ENCODE measurements at regions not wholly inside any gene's neighbourhood (a gene's known extent, or its start where the extent isn't known, plus 50 kb on each side); places are given as distances from the start of the nearest gene placed in this dataset.
"Not testable (repeated sequence)": the region's sequence is repeated elsewhere in the genome, so short reads cannot be mapped to it uniquely, and the experiment has no call there.

DNA sequence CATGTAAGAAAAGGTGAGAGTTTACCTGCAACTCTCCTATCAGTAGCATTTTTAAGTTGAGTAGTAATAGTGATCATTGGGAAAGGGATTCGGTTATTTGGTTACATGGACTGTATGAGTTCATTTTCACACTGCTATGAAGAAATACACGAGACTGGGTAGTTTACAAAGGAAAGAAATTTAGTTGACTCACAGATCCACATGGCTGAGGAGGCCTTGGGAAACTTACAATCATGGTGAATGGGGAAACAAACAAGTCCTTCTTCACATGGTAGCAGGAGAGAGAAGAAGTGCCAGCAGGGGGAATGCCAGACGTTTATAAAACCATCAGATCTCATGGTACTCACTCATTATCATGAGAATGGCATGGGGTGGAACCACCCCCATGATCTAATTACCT is 59.3 kb upstream of the FBXO28 start:
- H3K4me1 ChIP-seq = no peaks in the 10 kb centered on the region
- DNase-seq = no peak
- intact Hi-C loops (cut with DNase I; ENCODE audit: low total_unique reads) = no loop called here
- TF ChIP-seq, protein P1, sequence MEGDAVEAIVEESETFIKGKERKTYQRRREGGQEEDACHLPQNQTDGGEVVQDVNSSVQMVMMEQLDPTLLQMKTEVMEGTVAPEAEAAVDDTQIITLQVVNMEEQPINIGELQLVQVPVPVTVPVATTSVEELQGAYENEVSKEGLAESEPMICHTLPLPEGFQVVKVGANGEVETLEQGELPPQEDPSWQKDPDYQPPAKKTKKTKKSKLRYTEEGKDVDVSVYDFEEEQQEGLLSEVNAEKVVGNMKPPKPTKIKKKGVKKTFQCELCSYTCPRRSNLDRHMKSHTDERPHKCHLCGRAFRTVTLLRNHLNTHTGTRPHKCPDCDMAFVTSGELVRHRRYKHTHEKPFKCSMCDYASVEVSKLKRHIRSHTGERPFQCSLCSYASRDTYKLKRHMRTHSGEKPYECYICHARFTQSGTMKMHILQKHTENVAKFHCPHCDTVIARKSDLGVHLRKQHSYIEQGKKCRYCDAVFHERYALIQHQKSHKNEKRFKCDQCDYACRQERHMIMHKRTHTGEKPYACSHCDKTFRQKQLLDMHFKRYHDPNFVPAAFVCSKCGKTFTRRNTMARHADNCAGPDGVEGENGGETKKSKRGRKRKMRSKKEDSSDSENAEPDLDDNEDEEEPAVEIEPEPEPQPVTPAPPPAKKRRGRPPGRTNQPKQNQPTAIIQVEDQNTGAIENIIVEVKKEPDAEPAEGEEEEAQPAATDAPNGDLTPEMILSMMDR (IDR thresholded peaks at IDR 0.05) = no peak
- no peak for TF ChIP-seq POLR2A (IDR thresholded peaks at IDR 0.05)
- H3K27me3 ChIP-seq = no peaks in the 10 kb centered on the region
- no peaks in the 10 kb centered on the region for H3K9me3 ChIP-seq
- H3K36me3 ChIP-seq (ENCODE audit: low read depth, missing control alignments) = no peaks in the 10 kb centered on the region
- no peak overlapping the region for H3K27ac ChIP-seq
- 67 to 71% methylated on average over 3 of the region's 3 CpGs for WGBS, 2 donors
- H3K4me3 ChIP-seq = no peak overlapping the region

DNA sequence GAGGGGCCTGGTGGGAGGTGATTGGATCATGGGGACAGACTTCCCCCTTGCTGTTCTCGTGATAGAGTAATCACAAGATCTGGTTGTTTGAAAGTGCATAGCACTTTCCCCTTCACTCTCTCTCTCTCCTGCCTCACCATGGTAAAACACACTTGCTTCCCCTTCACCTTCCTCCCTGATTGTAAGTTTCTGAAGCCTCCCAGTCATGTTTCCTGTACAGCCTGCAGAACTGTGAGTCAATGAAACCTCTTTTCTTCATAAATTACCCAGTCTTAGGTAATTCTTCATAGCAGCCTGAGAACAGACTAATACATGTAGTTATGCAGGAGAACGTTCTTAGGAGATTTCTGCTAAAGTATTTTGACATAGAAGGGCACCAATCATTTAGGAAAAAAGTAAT is 59.9 kb upstream of the FBXO28 start:
- Histone ChIP-seq H3K27ac (no peak overlapping the region), H3K27me3 (no peaks in the 10 kb centered on the region), H3K9me3 (no peaks in the 10 kb centered on the region), H3K36me3 (ENCODE audit: low read depth, missing control alignments) (no peaks in the 10 kb centered on the region), H3K4me1 (no peaks in the 10 kb centered on the region), H3K4me3 (no peak overlapping the region)
- WGBS, 2 donors = 66 to 73% methylated on average over 2 of the region's 2 CpGs
- intact Hi-C loops (cut with DNase I; ENCODE audit: low total_unique reads) = no loop called here
- TF ChIP-seq, protein P1 (IDR thresholded peaks at IDR 0.05) = no peak
- TF ChIP-seq POLR2A (IDR thresholded peaks at IDR 0.05) = no peak
- no peak for DNase-seq

- TF ChIP-seq, protein P1 (IDR thresholded peaks at IDR 0.05) = no peak
- no peak for TF ChIP-seq POLR2A (IDR thresholded peaks at IDR 0.05)
These were observed 60.5 kb upstream of the FBXO28 start for GRCh38 chr1:224053456-224053855.

DNA sequence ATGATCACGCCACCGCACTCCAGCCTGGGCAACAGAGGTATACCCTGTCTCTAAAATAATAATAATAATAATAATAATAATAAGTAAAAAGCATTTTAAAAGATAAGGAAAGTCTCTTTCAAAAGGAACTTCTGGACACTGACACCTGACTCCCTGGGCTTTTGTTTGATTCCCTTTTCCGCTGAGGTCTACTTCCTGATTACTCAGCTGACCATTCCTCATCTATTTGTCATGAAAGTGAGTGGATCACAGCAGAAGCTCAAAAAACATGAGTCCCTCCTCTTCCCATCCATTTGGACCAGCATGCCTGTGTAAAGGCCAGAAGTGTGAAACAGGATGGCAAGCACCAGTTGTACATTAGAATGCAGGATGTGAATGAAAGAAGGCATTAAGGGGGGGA is 61.1 kb upstream of the FBXO28 start:
- no peaks in the 10 kb centered on the region for H3K36me3 ChIP-seq (ENCODE audit: low read depth, missing control alignments)
- H3K4me3 ChIP-seq = no peak overlapping the region
- H3K27me3 ChIP-seq = no peaks in the 10 kb centered on the region
- 73 to 86% methylated on average over 3 of the region's 3 CpGs for WGBS, 2 donors
- no peak for DNase-seq
- intact Hi-C loops (cut with DNase I; ENCODE audit: low total_unique reads) = no loop called here
- H3K27ac ChIP-seq = no peak overlapping the region
- no peaks in the 10 kb centered on the region for H3K4me1 ChIP-seq
- TF ChIP-seq, protein P1 (IDR thresholded peaks at IDR 0.05) = no peak
- no peak for TF ChIP-seq POLR2A (IDR thresholded peaks at IDR 0.05)
- H3K9me3 ChIP-seq = no peaks in the 10 kb centered on the region

More at GRCh38 chr1:224053456-224053855, 60.5 kb upstream of the FBXO28 start:
- Histone ChIP-seq H3K4me1 (no peaks in the 10 kb centered on the region), H3K4me3 (no peak overlapping the region), H3K27me3 (no peaks in the 10 kb centered on the region), H3K27ac (no peak overlapping the region), H3K9me3 (no peaks in the 10 kb centered on the region), H3K36me3 (ENCODE audit: low read depth, missing control alignments) (no peaks in the 10 kb centered on the region)
- intact Hi-C loops (cut with DNase I; ENCODE audit: low total_unique reads) = no loop called here
- 63 to 66% methylated on average over 5 of the region's 5 CpGs for WGBS, 2 donors
- DNase-seq = no peak

- 76 to 87% methylated on average over 5 of the region's 5 CpGs for WGBS, 2 donors
- H3K4me1 ChIP-seq; intact Hi-C loops (cut with DNase I; ENCODE audit: low total_unique reads); H3K36me3 ChIP-seq (ENCODE audit: low read depth, missing control alignments); H3K4me3 ChIP-seq; DNase-seq; H3K9me3 ChIP-seq; H3K27ac ChIP-seq; H3K27me3 ChIP-seq: not testable (repeated sequence)
These were observed 62.1 kb upstream of the FBXO28 start for GRCh38 chr1:224051782-224052181.

Data from testis (tissue), 2 donors.